Hematopoietic multipotent progenitor cell (in vitro differentiated cells): ENCODE measurements at regions not wholly inside any gene's neighbourhood (a gene's known extent, or its start where the extent isn't known, plus 50 kb on each side); places are given as distances from the start of the nearest gene placed in this dataset.

Source experiments
- DNase-seq, 3 donors: peaks; one replicate each; pipeline ENCODE4 v3.0.0-alpha.2; 2011 to 2015; ENCODE audit warnings: low read depth in 2 of 3, low spot score in 2 of 3

DNA sequence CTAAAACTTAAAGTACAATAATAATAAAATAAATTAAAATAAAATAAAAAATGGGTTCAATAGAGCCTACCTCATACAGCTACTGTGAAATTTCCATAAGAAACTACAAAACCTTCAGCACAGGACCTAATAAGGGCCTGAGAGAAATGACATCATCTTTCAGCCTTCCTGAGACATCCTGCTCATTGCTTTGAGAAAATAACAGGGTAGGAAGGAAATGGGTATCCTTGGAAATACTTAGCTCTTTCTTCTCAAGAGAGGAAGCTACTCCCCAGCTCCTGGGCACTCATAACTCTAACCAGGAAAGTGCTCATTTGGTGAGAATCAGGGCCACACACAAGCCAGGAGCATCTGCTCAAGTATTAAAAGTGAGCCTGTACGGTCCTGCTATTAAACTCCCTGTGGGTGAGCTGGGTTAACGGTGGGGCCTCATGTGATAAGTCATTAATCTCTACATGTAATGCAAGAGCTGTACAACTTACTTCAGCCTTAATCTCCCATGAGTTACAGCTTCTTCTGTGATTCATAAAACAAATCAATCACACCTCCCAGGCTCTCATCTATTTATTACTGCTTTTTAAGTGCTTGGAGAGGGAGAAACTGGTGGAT is 141.4 kb downstream of the MAFB start:
- DNase-seq = no peak

- DNase-seq = no peak
These were observed 143.6 kb downstream of the MAFB start for GRCh38 chr20:40545478-40545877.

GRCh38 chr20:40542065-40542464 is 147.0 kb downstream of the MAFB start:
- DNase-seq = no peak

DNA sequence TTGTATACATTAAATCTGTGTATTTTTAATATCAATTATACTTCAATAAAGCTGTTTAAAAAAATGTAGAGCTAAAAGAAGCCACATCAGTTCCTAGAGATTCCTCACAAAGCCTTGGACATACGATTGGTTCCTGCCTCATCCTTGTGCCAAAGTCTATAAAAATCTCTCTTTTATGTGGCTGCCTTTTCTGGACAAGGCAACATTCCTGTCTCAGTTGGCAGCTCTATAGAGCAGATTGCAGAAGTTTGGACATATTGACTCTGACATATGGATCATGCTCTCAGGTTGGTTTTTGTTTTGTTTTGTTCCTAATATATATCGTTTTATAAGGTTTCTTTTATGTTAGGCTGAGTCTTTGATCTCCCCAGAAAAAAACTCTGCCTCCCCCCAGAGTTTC is 148.9 kb downstream of the MAFB start:
- no peak for DNase-seq

DNA sequence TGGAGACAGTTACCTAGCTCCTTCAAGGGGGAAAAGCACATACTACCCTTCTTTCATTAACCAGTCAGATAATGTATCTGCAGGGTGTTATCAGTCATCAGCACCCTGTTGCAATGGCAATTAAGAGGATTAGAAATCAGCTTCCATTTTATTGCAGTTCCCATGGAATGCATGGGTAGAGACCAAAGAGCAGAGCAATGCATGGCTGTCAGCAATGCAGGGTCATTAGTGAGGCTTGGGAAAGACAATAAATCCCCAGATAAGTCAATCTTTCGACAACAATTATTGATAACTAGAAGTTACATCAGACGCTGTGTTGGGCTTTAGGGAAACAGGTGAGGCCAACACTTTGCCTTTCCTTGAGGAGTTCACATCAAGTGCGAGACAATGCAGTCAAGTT is 150.9 kb downstream of the MAFB start:
- DNase-seq = no peak

DNA sequence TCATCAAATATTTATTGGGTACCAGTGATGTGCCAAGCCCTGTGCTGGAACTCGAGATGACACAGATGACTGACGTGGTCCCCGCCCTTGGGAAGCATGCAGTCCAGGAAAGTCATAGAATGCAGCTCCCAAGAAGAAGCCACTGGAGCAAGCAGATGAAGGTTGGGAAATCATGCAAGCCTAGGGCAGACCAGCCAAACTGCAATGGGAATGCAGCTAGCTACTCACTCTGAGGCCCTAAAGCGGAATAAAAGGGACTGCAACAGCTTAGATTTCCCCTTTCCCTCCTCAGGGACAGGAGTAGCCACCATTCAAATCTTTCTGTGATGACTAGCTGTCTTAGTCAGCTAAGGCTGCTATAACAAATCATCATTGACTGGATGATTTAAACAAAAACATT is 152.2 kb downstream of the MAFB start:
- DNase-seq = no peak

DNA sequence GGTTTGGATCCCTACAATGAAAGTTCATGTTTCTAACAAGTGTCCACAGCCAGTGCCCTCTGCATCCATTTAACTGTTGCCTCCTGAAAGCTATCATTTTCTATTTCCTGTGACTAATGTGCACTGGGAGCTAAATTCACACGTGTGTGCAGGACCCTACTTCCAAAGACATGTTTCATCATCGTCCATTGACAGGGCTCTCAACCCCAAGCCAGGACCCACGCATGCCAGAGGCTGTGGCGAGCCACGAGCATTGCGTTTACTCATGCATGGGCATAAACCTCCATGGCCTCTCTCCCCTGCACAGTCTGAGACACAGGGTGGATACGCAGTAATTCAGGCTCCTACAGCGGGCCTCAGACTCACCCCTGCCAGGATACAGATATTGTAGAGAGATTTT is 153.2 kb downstream of the MAFB start:
- DNase-seq = no peak

- DNase-seq = peak in 2 of 3 donors; percentile 12 to 41
These were observed 156.9 kb downstream of the MAFB start for GRCh38 chr20:40532103-40532502.

- no peak for DNase-seq
These were observed 163.7 kb downstream of the MAFB start for GRCh38 chr20:40525351-40525750.

GRCh38 chr20:40524071-40524470 is 165.0 kb downstream of the MAFB start:
- no peak for DNase-seq

DNA sequence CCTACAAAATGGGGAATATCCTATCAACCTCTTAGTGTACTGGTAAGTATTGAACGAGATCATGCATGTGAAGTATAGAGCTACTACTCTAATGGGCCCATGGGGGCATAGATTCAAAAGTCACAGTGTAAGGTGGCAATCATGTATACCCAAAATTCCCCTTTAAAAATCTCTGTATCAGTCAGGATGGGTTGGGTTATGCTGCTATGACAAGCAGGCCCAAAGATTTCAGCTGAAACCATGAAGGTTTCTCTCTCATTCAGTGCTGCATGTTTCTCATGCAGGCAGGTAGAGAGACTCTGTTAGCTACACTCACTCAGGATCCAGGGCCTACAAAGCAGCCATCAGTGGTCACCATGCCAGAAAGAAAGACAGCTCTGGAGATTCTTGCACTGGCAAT is 166.6 kb downstream of the MAFB start:
- DNase-seq = no peak

GRCh38 chr20:40521962-40522361 is 167.1 kb downstream of the MAFB start:
- DNase-seq = no peak

DNA sequence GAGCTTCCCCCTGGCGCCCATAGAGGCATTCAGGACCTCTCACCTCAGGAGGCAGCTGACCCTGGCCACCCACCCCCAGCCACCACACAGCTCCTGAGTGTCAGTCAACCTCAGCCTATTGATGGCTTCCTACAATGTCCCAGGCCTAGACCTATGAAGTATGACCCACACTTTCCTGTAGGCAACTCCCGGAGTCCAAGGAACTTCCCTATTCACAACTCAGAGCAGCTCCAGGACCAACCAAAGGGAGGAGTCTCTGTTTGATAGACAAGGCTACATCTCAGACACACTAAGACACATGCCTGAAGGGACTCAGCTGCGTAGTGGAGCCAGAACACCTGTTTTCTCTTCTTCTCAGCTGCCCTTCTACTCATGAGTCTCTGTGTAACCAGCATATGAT is 169.1 kb downstream of the MAFB start:
- DNase-seq = no peak

DNA sequence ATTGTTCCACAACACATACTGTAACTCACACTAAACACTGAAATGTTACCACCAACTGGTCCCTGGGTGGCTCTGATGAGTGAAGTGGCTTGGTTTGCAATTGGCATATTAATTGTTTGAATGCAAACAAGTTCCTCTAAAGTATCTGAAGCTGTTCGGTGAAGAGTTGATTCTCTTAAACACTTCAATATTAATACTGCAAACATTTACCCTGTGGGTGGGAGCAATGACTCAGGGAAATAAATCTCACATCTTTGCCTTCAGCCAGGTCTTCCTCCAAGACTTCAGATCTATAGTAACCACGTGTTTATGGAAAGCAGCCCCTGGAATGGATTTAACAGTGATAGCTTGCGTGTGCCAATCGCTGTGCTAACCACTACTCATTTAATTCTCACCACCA is 176.0 kb downstream of the MAFB start:
- no peak for DNase-seq

DNA sequence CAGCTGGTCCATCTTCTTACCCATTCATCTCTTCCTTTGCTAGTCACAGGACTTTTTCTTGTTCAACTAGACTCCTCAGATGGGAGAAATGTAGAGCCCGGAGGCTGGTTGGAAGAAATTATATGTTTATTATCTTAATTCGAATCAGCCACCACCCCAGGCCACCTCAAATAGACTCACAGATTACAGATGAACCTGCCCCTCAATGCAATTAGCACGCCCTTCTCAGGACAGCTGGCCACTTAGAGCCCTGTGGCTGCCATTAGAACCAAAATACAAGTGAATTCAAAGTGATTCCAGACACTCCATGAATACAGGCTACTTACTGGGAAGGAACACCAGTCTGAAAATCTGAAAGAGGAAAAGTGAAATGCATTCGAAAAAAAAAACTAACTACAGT is 176.4 kb downstream of the MAFB start:
- DNase-seq = no peak

DNA sequence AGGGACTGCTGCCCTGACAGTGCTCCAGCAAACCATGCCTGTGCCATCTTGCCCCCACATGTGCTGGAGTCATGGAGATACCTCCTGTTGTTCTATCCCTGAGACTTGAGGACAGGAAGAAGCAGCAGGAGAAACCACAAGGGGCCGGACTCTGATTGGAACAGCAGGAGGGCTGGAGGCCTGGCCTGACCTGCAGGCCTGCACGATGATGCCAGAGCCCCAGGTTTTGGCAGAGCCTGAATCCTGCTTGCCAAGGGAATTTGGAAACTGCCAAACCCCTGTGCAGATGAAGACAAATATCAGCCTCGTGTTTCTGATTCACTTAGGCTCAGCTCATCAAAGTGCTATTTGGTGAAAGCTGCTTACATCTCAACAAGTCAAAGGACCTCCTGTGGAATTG is 177.6 kb downstream of the MAFB start:
- no peak for DNase-seq

DNA sequence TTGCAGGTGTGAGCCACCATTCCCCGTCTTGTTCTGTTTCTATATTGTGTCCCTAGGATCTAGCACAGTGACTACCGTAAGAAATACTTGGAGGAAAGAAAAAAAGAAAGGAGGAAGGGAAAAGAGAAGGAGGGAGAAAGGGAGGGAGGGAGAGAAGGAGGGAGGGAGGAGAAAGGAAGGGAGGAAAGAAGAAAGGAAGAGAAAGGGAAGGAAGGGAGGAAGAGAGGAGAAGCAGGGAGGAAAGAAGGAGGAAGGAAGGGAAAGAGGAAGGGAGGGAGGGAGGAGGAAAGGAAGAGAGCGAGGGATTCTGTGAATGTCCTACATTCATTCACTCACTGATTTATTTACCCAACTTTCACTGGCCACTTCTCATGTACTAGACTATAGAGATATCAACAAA is 178.4 kb downstream of the MAFB start:
- no peak for DNase-seq

DNA sequence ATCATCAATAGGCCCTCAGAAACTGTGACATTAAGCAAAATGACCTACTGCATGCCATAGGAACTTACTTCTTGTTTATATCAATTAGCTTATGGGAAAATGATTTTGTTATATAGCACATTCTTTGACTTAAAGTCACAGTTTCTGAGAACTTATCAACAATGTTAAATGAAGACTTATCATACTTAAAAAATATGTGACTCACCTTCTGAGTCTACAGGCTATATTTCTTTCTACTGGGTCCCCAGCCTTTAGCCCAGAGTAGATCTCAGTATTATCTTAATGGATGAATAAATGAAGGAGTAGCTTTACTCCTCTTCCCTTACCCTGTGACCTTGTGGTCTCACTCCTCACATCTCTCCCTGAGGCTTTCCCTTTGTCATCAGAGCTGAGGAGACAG is 180.2 kb downstream of the MAFB start:
- DNase-seq = no peak

- peak in 2 of 3 donors; percentile 93 to 95 for DNase-seq
These were observed 182.5 kb downstream of the MAFB start for GRCh38 chr20:40506537-40506939.

DNA sequence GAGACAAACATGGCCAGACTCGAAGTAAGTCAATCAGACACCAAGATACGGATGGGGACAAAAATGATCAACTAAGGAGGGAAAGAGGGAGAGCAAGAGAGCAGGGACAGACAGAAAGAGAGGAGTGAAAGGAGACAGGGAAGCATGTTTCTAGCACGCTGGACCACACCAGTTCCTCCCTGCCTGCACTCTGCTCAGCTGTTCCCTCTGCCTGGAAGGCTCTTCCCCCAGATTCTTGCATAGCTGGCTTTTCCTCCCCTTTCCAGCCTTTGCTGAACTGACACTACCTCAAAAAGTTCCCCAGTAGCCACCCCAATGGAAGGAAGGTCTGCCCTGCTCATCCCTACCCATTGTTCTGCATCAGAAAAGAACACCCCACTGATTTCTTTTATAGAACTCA is 185.9 kb downstream of the MAFB start:
- no peak for DNase-seq

GRCh38 chr20:40502576-40502975 is 186.5 kb downstream of the MAFB start:
- DNase-seq = no peak

GRCh38 chr20:40499391-40499790 is 189.6 kb downstream of the MAFB start:
- no peak for DNase-seq

- peak in 2 of 3 donors; percentile 63 to 71 for DNase-seq
These were observed 190.9 kb downstream of the MAFB start for GRCh38 chr20:40497899-40498691.
